HCT116 (cell line): ENCODE measurements at regions not wholly inside any gene's neighbourhood (a gene's known extent, or its start where the extent isn't known, plus 50 kb on each side); places are given as distances from the start of the nearest gene placed in this dataset.

ENCODE experiments used
- CTCF ChIP-seq, 3 experiments: fragments of 200-600 bp in 1 of 3; sonication (generic) in 1 of 3; IDR thresholded peaks in 2 of 3; conservative IDR thresholded peaks in 1 of 3; 2 replicates each; pipeline ENCODE4 v1.5.1; 2012 to 2017; ENCODE audit warnings: low read depth in 2 of 3, low read length in 2 of 3, antibody characterized with exemption in 1 of 3, borderline replicate concordance in 1 of 3, control low read depth in 1 of 3, mild to moderate bottlenecking in 1 of 3, mixed read lengths in 1 of 3, mixed run types in 1 of 3, moderate library complexity in 1 of 3; ENCODE audit not compliant: insufficient read depth in 1 of 3
- EZH2 ChIP-seq: fragments of 200-600 bp; sonication (generic); IDR thresholded peaks from 2 replicates; pipeline ENCODE4 v1.6.1; 2017; ENCODE audit warnings: antibody characterized with exemption, mixed run types
- MAX ChIP-seq: IDR thresholded peaks from 2 replicates; pipeline ENCODE4 v1.6.1; 2012
- POLR2AphosphoS5 ChIP-seq: IDR thresholded peaks from 2 replicates; pipeline ENCODE4 v1.6.1; 2011; ENCODE audit warnings: mild to moderate bottlenecking, low read depth, low read length, moderate library complexity
- RAD21 ChIP-seq: IDR thresholded peaks from 2 replicates; pipeline ENCODE4 v1.6.1; 2012; ENCODE audit warnings: low read depth, mild to moderate bottlenecking
- REST ChIP-seq: IDR thresholded peaks from 2 replicates; pipeline ENCODE4 v1.6.1; 2012; ENCODE audit warnings: low read depth
- SP1 ChIP-seq: IDR thresholded peaks from 2 replicates; pipeline ENCODE4 v1.6.1; 2012; ENCODE audit warnings: low read depth
- ZBTB33 ChIP-seq: IDR thresholded peaks from 2 replicates; pipeline ENCODE4 v1.6.1; 2011; ENCODE audit warnings: mild to moderate bottlenecking, low read length, moderate library complexity; ENCODE audit not compliant: insufficient replicate concordance; ENCODE audit errors: extremely low read depth
- ZNF274 ChIP-seq: fragments of 200-500 bp; sonication (Bioruptor generic); IDR thresholded peaks from 2 replicates; pipeline ENCODE4 v1.6.1; 2014; ENCODE audit warnings: mild to moderate bottlenecking, low read depth, low read length, inconsistent platforms

- TF ChIP-seq CTCF (IDR thresholded peaks at IDR 0.05 in 2 of 3, conservative IDR thresholded peaks at IDR 0.05 in 1 of 3; ENCODE audit: borderline replicate concordance in 1 of 3, insufficient read depth in 1 of 3, low read depth in 2 of 3, low read length in 2 of 3), result no peak
- TF ChIP-seq ZBTB33, result no peak
- no peak for TF ChIP-seq POLR2AphosphoS5
- no peak for TF ChIP-seq MAX
- TF ChIP-seq RAD21, result no peak
- no peak for TF ChIP-seq REST
- no peak for TF ChIP-seq EZH2
- TF ChIP-seq SP1, result no peak
- TF ChIP-seq ZNF274, result no peak
Measured at GRCh38 chr3:181081930-181082329, 92.4 kb upstream of the DNAJC19 start.
